HepG2 (cell line): ENCODE measurements at regions not wholly inside any gene's neighbourhood (a gene's known extent, or its start where the extent isn't known, plus 50 kb on each side); places are given as distances from the start of the nearest gene placed in this dataset.

Source experiments
- ATF4 ChIP-seq, 2 experiments: fragments of 450-650 bp in 1 of 2; sonication (generic) in 1 of 2; formaldehyde crosslinking; IDR thresholded peaks; 2 replicates each; pipeline versions ENCODE4 v1.5.0 to v1.8.0; 2020 to 2022; ENCODE audit warnings: mild to moderate bottlenecking in 1 of 2, missing genetic modification reagents in 1 of 2
- KLF9 ChIP-seq: IDR thresholded peaks from 2 replicates; pipeline ENCODE4 v1.6.1; 2016; ENCODE audit warnings: low read depth
- MBD4 ChIP-seq: IDR thresholded peaks from 2 replicates; pipeline ENCODE4 v1.6.1; 2012; ENCODE audit warnings: low read length, inconsistent platforms, borderline replicate concordance
- PITX1 ChIP-seq: sonication (generic); formaldehyde crosslinking; IDR thresholded peaks from 2 replicates; pipeline ENCODE4 v1.5.1; 2020; ENCODE audit warnings: mild to moderate bottlenecking, missing genetic modification reagents
- PLRG1 ChIP-seq: fragments of 450-650 bp; conservative IDR thresholded peaks from 2 replicates; pipeline ENCODE4 v1.6.1; 2016
- PRDM10 ChIP-seq: sonication (generic); formaldehyde crosslinking; IDR thresholded peaks from 2 replicates; pipeline ENCODE4 v1.4.0; 2020; ENCODE audit warnings: low read depth, missing genetic modification reagents
- RELA ChIP-seq: sonication (generic); formaldehyde crosslinking; IDR thresholded peaks from 2 replicates; pipeline ENCODE4 v1.4.0; 2020; ENCODE audit warnings: missing genetic modification reagents
- ZBTB38 ChIP-seq: sonication (generic); formaldehyde crosslinking; IDR thresholded peaks from 2 replicates; pipeline ENCODE4 v1.5.1; 2020; ENCODE audit warnings: mild to moderate bottlenecking, missing genetic modification reagents
- ZFP36 ChIP-seq: fragments of 150-350 bp; IDR thresholded peaks from 2 replicates; pipeline ENCODE4 v1.6.1; 2018; ENCODE audit warnings: borderline replicate concordance, low read length, low read depth; ENCODE audit not compliant: partially characterized antibody
- ZNF24 ChIP-seq: fragments of 450-650 bp; IDR thresholded peaks from 2 replicates; pipeline ENCODE4 v1.6.1; 2017; ENCODE audit warnings: antibody characterized with exemption, mild to moderate bottlenecking
- ZNF256 ChIP-seq: sonication (generic); formaldehyde crosslinking; conservative IDR thresholded peaks from 2 replicates; pipeline ENCODE4 v1.4.0; 2020; ENCODE audit warnings: missing genetic modification reagents
- ZNF430 ChIP-seq: sonication (generic); formaldehyde crosslinking; IDR thresholded peaks from 2 replicates; pipeline ENCODE4 v1.9.0; 2021; ENCODE audit warnings: mild to moderate bottlenecking, missing genetic modification reagents

GRCh38 chr2:158015428-158016076, 86.1 kb upstream of the UPP2 start (continued):
- no peak for TF ChIP-seq PRDM10
- no peak for TF ChIP-seq ZNF430
- no peak for TF ChIP-seq ZNF256 (CRISPR knock-in tag)
- TF ChIP-seq RELA (CRISPR knock-in tag) = no peak
- TF ChIP-seq PLRG1 = no peak
- no peak for TF ChIP-seq KLF9 (CRISPR knock-in tag)
- no peak for TF ChIP-seq ZFP36
- no peak for TF ChIP-seq ATF4 (CRISPR knock-in tag; IDR thresholded peaks at IDR 0.05)
- no peak for TF ChIP-seq ZNF24
- no peak for TF ChIP-seq MBD4
- TF ChIP-seq PITX1 (CRISPR knock-in tag) = no peak
- TF ChIP-seq ZBTB38 (CRISPR knock-in tag) = no peak
